Hematopoietic multipotent progenitor cell treated with erythropoietin and hydrocortisone succinate and interleukin-3 and kit ligand, for 4 days (in vitro differentiated cells): ENCODE measurements at regions not wholly inside any gene's neighbourhood (a gene's known extent, or its start where the extent isn't known, plus 50 kb on each side); places are given as distances from the start of the nearest gene placed in this dataset.
A peak's percentile ranks its signal among the peaks of the same experiment; 100 is the strongest.

ENCODE experiments used
- DNase-seq: peaks from one replicate; pipeline ENCODE4 v3.0.0-alpha.2; 2015

- no peak for DNase-seq
These were observed 382.9 kb downstream of the HNRNPD start for GRCh38 chr4:81990898-81991297.

- DNase-seq, result no peak
These were observed 383.6 kb downstream of the HNRNPD start for GRCh38 chr4:81990211-81990610.

- DNase-seq, result no peak
These were observed 384.6 kb downstream of the HNRNPD start for GRCh38 chr4:81989202-81989601.

GRCh38 chr4:81988178-81988577 is 385.6 kb downstream of the HNRNPD start:
- no peak for DNase-seq

GRCh38 chr4:81984746-81985145 is 389.0 kb downstream of the HNRNPD start:
- DNase-seq, result no peak

- DNase-seq, result peak; percentile 21
These were observed 390.8 kb downstream of the HNRNPD start for GRCh38 chr4:81982846-81983540.

- no peak for DNase-seq
These were observed 392.6 kb downstream of the HNRNPD start for GRCh38 chr4:81981218-81981617.

- no peak for DNase-seq
These were observed 399.3 kb downstream of the HNRNPD start for GRCh38 chr4:81974523-81974922.

- DNase-seq, result no peak
These were observed 402.0 kb downstream of the HNRNPD start for GRCh38 chr4:81971637-81972381.

- DNase-seq, result no peak
These were observed 402.7 kb downstream of the HNRNPD start for GRCh38 chr4:81971061-81971460.

- no peak for DNase-seq
These were observed 403.3 kb downstream of the HNRNPD start for GRCh38 chr4:81970454-81970853.

GRCh38 chr4:81966676-81967075 is 407.1 kb downstream of the HNRNPD start:
- no peak for DNase-seq

GRCh38 chr4:81965911-81966310 is 407.9 kb downstream of the HNRNPD start:
- DNase-seq, result no peak

- peak; percentile 5 for DNase-seq
These were observed 408.3 kb downstream of the HNRNPD start for GRCh38 chr4:81965454-81965853.

GRCh38 chr4:81963763-81964020 is 410.1 kb downstream of the HNRNPD start:
- DNase-seq, result no peak

GRCh38 chr4:81963015-81963762 is 410.6 kb downstream of the HNRNPD start:
- peak; percentile 33 for DNase-seq

GRCh38 chr4:81960961-81961360 is 412.8 kb downstream of the HNRNPD start:
- DNase-seq, result no peak

- DNase-seq, result no peak
These were observed 419.5 kb downstream of the HNRNPD start for GRCh38 chr4:81954271-81954670.

GRCh38 chr4:81951891-81952455 is 421.8 kb downstream of the HNRNPD start:
- no peak for DNase-seq

GRCh38 chr4:81946996-81947395 is 426.8 kb downstream of the HNRNPD start:
- no peak for DNase-seq

GRCh38 chr4:81930506-81931238 is 443.1 kb downstream of the HNRNPD start:
- DNase-seq, result no peak

GRCh38 chr4:81923140-81923539 is 450.7 kb downstream of the HNRNPD start:
- DNase-seq, result no peak

GRCh38 chr4:81922313-81922712 is 450.6 kb upstream of the RASGEF1B start:
- no peak for DNase-seq
